ENCODE measurements at regions not wholly inside any gene's neighbourhood (a gene's known extent, or its start where the extent isn't known, plus 50 kb on each side); places are given as distances from the start of the nearest gene placed in this dataset.

DNA sequence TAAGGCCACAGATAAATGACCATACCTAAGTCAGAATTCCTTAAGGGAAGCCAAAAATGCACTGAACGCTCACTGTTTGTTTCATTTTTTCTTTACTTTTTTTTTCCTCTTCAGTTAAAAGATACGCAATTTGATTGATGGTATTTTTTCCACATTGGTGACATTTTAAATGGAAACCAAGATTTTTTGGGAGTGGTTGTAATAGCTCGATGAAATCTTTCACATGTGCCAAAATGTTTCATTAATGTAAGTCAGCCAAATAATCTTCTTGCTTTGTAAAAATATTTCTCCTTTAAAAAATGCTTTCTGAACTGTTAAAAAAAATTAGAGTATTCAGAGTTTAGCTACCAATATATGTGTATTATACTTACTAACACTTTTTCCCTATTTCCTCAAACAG, 339.8 kb downstream of the ZEB2 start:
- H3K36me3 Mint-ChIP-seq (ENCODE audit: insufficient read depth) = no peaks in the 10 kb centered on the region
- no peaks in the 10 kb centered on the region for H3K27me3 Mint-ChIP-seq
- H3K27ac Mint-ChIP-seq = no peak overlapping the region
- H3K9me3 Mint-ChIP-seq = no peaks in the 10 kb centered on the region
- no peak overlapping the region for H3K4me3 Mint-ChIP-seq
- ATAC-seq (replicated peaks) = no peak
- no peak for DNase-seq
- peaks cover 6 to 17% of the 10 kb centered on the region in 2 donors for H3K4me1 Mint-ChIP-seq (ENCODE audit: low read depth in 2 of 2)

DNA sequence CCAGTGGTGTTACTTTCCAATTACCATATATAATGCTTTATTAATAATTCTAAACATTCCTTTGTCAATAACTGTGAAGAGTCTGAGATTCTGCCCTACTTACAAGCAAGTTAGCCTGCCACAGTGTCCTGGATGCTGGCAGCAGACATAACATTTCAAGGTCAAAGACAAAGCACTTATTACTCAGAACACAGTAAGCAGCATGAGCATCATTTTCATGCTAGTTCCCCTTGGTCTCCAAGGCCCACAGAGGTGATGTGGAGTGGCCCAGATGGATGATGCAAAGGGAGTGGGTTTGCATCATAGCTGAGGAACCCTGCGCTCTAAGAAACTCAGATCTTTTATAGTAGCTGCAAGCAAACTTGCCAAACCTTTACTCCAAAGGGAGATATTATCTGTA, 349.7 kb downstream of the ZEB2 start:
- Mint-ChIP-seq H3K4me1 (ENCODE audit: low read depth in 2 of 2) (peaks cover 3 to 5% of the 10 kb centered on the region in 2 donors), H3K27me3 (no peaks in the 10 kb centered on the region), H3K36me3 (ENCODE audit: insufficient read depth) (no peaks in the 10 kb centered on the region), H3K9me3 (peaks cover 0 to 4% of the 10 kb centered on the region in 2 donors), H3K4me3 (no peak overlapping the region), H3K27ac (no peak overlapping the region)
- ATAC-seq (replicated peaks) (no peak), DNase-seq (no peak)

DNA sequence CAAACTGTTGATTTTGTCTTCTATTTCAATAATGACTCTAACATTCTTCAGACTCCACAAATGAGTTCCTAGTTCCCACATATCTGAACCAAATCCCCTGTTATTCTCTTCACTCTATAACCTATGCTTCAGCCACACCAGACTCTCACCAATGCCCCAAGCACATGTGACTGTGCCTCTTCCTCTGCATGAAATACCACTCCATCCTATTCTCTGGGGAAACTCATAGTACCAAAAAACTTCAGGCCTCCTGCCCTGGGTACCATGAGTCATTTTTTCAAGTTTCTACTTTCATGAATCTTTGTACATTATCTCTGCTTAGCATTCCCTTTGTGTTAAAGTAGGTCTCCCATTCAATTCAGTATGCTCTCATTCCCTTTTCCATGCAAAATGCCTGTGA, 353.2 kb downstream of the ZEB2 start:
- Mint-ChIP-seq H3K9me3 (no peaks in the 10 kb centered on the region), H3K27me3 (no peaks in the 10 kb centered on the region), H3K4me3 (no peak overlapping the region), H3K27ac (no peak overlapping the region), H3K36me3 (ENCODE audit: insufficient read depth) (no peaks in the 10 kb centered on the region), H3K4me1 (ENCODE audit: low read depth in 2 of 2) (peaks cover 0 to 2% of the 10 kb centered on the region in 2 donors)
- DNase-seq = no peak
- no peak for ATAC-seq (replicated peaks)

DNA sequence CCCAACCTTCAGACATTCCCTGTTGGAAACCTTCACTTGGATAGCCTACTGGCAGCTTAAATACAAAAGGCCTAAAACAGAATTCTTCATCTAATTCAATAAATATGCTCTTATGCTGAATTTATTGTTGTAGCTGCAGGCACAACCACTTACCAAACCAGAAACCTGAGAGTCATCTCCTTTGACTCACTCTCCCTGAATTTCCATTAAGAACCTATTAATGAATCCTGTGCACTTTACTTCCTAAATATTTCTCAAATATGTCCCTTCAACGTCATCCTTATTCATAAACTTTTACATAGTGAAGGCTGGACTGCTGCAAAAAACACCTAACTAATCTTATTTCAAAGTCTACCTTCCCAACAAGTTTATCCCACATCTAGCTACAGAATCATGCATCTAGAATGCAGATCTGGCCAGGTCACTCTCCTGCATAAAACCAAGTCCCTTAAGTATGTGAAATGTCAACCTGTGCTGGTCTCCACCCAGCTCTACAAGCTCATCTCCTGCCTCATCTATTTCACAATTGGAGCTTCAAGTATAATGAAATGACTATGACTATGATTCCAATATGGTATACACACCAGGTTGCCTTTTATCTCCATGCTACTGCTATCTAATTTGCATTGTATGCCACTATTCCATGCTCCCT, 354.2 kb downstream of the ZEB2 start:
- H3K27me3 Mint-ChIP-seq = no peaks in the 10 kb centered on the region
- DNase-seq = no peak
- no peaks in the 10 kb centered on the region for H3K36me3 Mint-ChIP-seq (ENCODE audit: insufficient read depth)
- ATAC-seq (replicated peaks) = no peak
- H3K27ac Mint-ChIP-seq = no peak overlapping the region
- H3K9me3 Mint-ChIP-seq = no peaks in the 10 kb centered on the region
- H3K4me3 Mint-ChIP-seq = no peak overlapping the region
- H3K4me1 Mint-ChIP-seq (ENCODE audit: low read depth in 2 of 2) = peaks cover 0 to 2% of the 10 kb centered on the region in 2 donors

DNA sequence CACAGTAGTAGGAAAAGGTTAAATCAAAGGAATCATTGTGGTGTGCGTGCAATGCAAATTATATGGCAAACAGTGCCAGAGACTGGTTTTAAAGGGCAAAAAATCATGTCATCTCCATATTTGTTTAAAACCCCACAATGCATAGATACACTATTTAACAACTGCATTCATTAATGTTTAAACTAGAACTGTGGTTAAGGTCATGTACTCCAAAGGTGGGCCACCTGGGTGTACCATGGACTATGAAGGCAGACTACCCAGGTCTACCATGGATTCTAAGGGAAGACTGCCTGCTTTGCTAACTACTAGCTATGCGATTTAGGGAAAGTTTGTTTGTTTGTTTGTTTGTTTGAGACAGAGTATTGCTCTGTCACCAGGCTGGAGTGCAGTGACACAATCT, 356.3 kb downstream of the ZEB2 start:
- Mint-ChIP-seq H3K27ac (no peak overlapping the region), H3K4me1 (ENCODE audit: low read depth in 2 of 2) (peaks cover 0 to 2% of the 10 kb centered on the region in 2 donors), H3K27me3 (no peaks in the 10 kb centered on the region), H3K9me3 (no peaks in the 10 kb centered on the region), H3K36me3 (ENCODE audit: insufficient read depth) (no peaks in the 10 kb centered on the region), H3K4me3 (no peak overlapping the region)
- ATAC-seq (replicated peaks) (no peak), DNase-seq (no peak)

DNA sequence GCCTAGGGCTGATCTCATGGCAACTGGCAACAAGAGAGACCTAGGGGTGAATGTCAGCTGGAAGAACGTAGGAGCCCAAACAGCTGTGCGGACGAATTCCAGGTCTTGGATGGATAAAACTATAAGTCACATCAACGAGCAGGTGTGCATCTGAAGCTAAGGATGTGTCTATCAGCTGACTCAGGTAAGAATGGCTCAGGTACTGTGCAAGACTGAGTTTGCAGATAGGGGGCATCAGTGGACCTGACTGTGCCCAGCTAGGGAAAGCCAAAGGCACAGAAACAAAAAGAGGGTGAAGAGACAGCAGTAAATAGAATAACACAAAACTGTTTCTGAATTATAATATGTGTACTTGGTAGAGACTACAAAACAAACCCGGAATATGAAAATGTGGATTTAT, 357.3 kb downstream of the ZEB2 start:
- H3K9me3 Mint-ChIP-seq = no peaks in the 10 kb centered on the region
- H3K4me1 Mint-ChIP-seq (ENCODE audit: low read depth in 2 of 2) = peaks cover 0 to 2% of the 10 kb centered on the region in 2 donors
- DNase-seq (peak; percentile 44 to 52 (median 50)), ATAC-seq (replicated peaks) (peak; percentile 87)
- no peaks in the 10 kb centered on the region for H3K36me3 Mint-ChIP-seq (ENCODE audit: insufficient read depth)
- H3K4me3 Mint-ChIP-seq = no peak overlapping the region
- no peak overlapping the region for H3K27ac Mint-ChIP-seq
- H3K27me3 Mint-ChIP-seq = no peaks in the 10 kb centered on the region

DNA sequence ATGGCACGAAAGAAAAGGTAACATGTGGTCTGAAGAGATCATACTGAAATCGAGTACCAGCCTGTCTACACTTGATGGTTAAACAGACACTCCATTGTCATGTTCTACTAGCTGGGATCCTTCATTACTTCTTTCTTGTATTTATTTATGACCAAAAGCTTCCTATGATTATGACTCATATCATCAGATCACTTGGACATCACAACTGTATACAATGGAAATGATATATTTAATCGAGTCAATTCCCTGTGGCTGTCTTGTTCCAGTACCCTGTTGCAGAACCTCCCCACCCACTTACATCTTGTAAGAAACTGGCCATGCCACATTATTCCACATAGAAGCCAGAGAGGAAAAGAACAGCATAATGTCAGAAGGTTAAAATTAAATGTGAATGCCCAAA, 358.9 kb downstream of the ZEB2 start:
- no peak for ATAC-seq (replicated peaks)
- no peak overlapping the region for H3K27ac Mint-ChIP-seq
- H3K27me3 Mint-ChIP-seq = no peaks in the 10 kb centered on the region
- H3K9me3 Mint-ChIP-seq = no peaks in the 10 kb centered on the region
- H3K4me3 Mint-ChIP-seq = no peak overlapping the region
- no peak for DNase-seq
- H3K4me1 Mint-ChIP-seq (ENCODE audit: low read depth in 2 of 2) = peaks cover 0 to 2% of the 10 kb centered on the region in 2 donors
- H3K36me3 Mint-ChIP-seq (ENCODE audit: insufficient read depth) = peaks cover 2% of the 10 kb centered on the region

DNA sequence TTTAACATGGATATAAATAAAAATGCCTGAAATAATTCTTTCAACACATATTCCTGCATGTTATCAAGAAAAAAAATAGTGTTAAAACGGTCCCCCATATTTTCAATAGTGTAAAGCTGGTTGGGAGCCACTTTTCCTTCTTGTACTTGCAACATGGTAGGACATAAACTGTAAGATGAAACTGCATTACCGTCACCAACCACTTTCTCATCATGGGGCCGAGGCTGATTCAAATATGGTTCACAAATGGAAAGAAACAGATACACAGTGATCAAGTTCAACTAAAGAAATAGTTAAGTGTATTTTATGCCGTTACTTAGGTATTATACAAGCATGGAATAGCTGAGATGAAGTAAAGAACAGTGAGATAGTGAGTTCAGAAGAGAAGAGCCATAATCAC, 360.7 kb downstream of the ZEB2 start:
- Mint-ChIP-seq H3K36me3 (ENCODE audit: insufficient read depth) (peaks cover 2% of the 10 kb centered on the region), H3K27ac (no peak overlapping the region), H3K27me3 (no peaks in the 10 kb centered on the region), H3K4me3 (no peak overlapping the region), H3K4me1 (ENCODE audit: low read depth in 2 of 2) (peaks cover 0 to 2% of the 10 kb centered on the region in 2 donors), H3K9me3 (no peaks in the 10 kb centered on the region)
- no peak for DNase-seq
- no peak for ATAC-seq (replicated peaks)

DNA sequence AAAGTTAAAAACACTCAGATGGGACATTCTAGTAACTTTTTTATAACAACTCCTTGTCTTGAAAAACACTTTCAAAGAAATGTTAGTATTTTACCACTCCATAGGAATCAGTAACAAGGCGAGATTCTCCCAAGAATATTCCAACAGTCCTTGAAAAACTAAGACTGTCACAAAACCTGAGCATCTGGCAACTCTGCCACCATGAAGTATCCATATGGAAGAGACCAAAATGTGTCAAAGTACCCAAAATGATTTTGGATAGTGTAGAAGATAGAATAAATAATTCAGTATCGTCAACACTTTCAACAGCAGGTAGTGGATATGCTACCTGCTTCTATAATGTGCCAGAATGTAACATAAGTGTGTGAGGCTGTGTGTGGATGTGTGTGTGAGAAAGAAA, 361.8 kb downstream of the ZEB2 start:
- Mint-ChIP-seq H3K4me3 (no peak overlapping the region), H3K27ac (no peak overlapping the region)

DNA sequence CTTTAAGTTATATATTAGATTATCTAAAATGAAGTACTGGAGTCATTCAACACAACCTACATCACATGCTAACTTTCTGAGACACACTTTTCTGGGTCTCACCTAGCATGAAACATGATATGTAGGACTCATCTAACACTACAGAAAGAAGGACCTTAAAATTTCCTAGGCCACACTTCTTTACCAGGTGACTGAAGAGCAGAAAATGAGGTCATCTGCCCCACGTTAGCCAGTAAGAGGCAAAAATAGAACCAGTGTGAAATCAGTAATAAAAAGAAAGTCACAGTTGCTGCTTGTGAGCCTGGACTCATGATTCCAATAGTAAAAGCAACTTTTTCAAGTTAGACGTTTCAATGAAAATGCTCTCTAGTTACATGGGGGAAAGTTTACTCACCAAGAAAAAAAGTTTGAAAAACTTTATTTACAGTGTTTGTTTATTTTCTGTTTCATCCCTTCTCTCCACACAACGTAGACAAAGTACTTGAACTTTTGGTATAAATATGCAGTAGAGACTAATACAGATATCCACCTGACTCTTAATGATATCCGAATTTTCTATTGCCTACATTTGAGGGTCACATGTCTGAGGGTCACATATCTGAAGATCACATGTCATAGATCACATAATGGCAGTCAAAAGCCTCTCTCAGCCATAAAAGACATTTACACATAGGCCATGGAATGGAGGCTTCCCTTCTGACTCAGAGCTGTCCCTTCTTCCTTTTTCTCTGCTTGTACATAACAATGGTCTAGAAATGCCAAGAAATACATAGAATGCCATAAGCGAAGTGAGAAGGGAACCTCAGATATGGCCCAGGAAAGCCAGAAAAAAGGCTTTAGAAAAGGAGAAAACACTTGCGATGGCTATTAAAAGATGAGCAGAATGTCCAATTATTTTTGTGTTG, 362.9 kb downstream of the ZEB2 start:
- Mint-ChIP-seq H3K36me3 (ENCODE audit: insufficient read depth) (peaks cover 2% of the 10 kb centered on the region), H3K27me3 (no peaks in the 10 kb centered on the region), H3K9me3 (no peaks in the 10 kb centered on the region), H3K4me1 (ENCODE audit: low read depth in 2 of 2) (no peaks in the 10 kb centered on the region), H3K4me3 (no peak overlapping the region), H3K27ac (no peak overlapping the region)
- DNase-seq = no peak
- no peak for ATAC-seq (replicated peaks)

More for the DNA sequence above, 361.8 kb downstream of the ZEB2 start:
- no peak for ATAC-seq (replicated peaks)
- DNase-seq = no peak
- Mint-ChIP-seq H3K27me3 (no peaks in the 10 kb centered on the region), H3K36me3 (ENCODE audit: insufficient read depth) (peaks cover 2% of the 10 kb centered on the region), H3K9me3 (no peaks in the 10 kb centered on the region), H3K4me1 (ENCODE audit: low read depth in 2 of 2) (peaks cover 0 to 2% of the 10 kb centered on the region in 2 donors)

DNA sequence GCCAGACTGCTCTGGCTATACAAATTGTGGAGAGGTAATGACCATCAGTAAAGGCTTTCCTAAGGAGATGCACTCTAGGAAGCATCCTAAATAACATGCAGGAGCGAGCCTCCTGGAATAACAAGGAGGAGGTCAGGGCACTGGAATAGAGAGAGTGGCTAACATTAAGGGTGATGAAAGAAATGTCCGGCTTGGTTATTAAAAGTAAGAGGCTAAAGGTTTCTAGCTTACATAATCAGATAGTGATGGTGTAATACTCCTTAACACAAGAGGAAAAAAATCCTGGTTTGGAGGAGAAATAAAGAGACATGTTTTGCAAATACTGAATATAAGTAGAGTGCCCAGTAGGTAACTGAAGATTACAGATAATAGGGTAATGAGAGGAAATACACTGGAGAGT, 365.7 kb downstream of the ZEB2 start:
- no peaks in the 10 kb centered on the region for H3K27me3 Mint-ChIP-seq
- no peak for ATAC-seq (replicated peaks)
- H3K27ac Mint-ChIP-seq = no peak overlapping the region
- no peaks in the 10 kb centered on the region for H3K4me1 Mint-ChIP-seq (ENCODE audit: low read depth in 2 of 2)
- no peak overlapping the region for H3K4me3 Mint-ChIP-seq
- H3K36me3 Mint-ChIP-seq (ENCODE audit: insufficient read depth) = peaks cover 2% of the 10 kb centered on the region
- no peak for DNase-seq
- H3K9me3 Mint-ChIP-seq = no peaks in the 10 kb centered on the region

DNA sequence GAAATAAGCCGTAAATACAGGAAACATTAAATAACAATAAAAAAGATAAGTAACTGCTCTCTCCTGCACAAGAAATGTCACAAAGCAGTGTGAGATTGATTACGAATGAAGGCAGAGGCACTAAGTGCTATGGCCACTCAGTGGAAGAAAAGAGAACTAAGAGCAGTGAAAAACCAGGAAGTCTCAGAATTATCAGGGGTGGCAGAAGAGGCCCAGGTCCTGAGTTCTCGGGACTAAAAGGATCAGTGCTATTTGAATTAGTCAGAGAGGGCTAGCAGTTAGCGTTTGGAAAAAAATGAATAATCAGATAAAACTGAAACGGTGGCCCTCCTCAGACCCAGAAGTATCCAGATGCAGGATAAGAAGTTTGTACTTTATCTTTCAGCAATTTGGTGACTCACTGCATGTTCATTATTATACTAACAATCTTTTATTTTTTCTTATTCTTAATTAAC, 367.1 kb downstream of the ZEB2 start:
- ATAC-seq (replicated peaks) = peak; percentile 27
- H3K4me3 Mint-ChIP-seq = no peak overlapping the region

DNA sequence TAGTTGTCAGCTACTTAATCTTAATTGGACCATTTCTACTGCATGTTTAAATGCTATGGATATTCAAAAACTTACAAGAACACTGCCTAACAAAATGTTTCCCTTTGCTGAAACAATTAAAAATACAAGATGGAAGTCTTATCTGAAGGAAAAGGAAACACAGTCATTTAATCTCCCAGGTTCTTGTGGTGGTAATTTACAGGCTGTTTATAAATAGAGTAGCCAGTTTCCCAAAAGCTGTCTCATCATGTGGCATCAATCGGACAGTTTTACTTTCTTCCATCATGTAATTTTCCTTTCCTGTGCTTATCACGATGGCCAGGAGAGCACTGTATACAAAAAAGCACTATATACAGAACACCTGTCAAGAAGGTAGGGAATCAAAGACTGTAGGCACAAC, 368.1 kb downstream of the ZEB2 start:
- Mint-ChIP-seq H3K27me3 (no peaks in the 10 kb centered on the region), H3K36me3 (ENCODE audit: insufficient read depth) (peaks cover 2% of the 10 kb centered on the region), H3K4me3 (no peak overlapping the region), H3K9me3 (no peaks in the 10 kb centered on the region), H3K27ac (no peak overlapping the region), H3K4me1 (ENCODE audit: low read depth in 2 of 2) (no peaks in the 10 kb centered on the region)
- DNase-seq (no peak), ATAC-seq (replicated peaks) (no peak)

More for the DNA sequence above, 367.1 kb downstream of the ZEB2 start:
- no peak overlapping the region for H3K27ac Mint-ChIP-seq
- no peaks in the 10 kb centered on the region for H3K27me3 Mint-ChIP-seq
- no peaks in the 10 kb centered on the region for H3K9me3 Mint-ChIP-seq
- no peaks in the 10 kb centered on the region for H3K4me1 Mint-ChIP-seq (ENCODE audit: low read depth in 2 of 2)
- H3K36me3 Mint-ChIP-seq (ENCODE audit: insufficient read depth) = peaks cover 2% of the 10 kb centered on the region
- DNase-seq = no peak

DNA sequence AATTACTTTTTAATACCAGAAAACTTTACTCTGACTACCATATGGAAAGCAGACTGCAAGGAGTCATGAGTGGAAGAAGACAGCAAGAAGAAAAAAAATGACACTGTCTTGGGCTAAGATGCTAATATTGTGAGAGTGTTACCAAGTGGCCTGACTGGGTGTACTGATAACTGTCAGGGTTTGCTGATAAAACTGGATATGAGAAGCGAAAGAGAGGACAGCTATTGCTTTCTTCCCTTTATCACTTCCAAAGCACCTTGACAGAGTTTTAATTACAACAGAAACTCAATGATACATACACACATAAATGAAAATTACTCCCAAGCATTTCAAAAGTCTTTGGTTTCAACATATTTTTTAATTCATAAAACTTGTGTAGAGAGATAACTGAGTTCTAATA, 368.5 kb downstream of the ZEB2 start:
- Mint-ChIP-seq H3K4me1 (ENCODE audit: low read depth in 2 of 2) (no peaks in the 10 kb centered on the region), H3K36me3 (ENCODE audit: insufficient read depth) (peaks cover under 1% of the 10 kb centered on the region), H3K4me3 (no peak overlapping the region), H3K9me3 (no peaks in the 10 kb centered on the region), H3K27me3 (no peaks in the 10 kb centered on the region), H3K27ac (no peak overlapping the region)
- DNase-seq = no peak
- no peak for ATAC-seq (replicated peaks)

Measured in effector memory CD8-positive, alpha-beta T cell (primary cell).